Right ventricle myocardium superior (tissue), 1 donor: ENCODE measurements at regions not wholly inside any gene's neighbourhood (a gene's known extent, or its start where the extent isn't known, plus 50 kb on each side); places are given as distances from the start of the nearest gene placed in this dataset.
A peak's percentile ranks its signal among the peaks of the same experiment; 100 is the strongest.
"Not testable (repeated sequence)": the region's sequence is repeated elsewhere in the genome, so short reads cannot be mapped to it uniquely, and the experiment has no call there.

Experiments
- ATAC-seq: fragments of 200-7000 bp; cut with Tn5 transposase; one replicate; pipeline ENCODE4 v1.9.1; 2020; ENCODE audit warnings: mild to moderate bottlenecking; ENCODE audit not compliant: poor library complexity
- DNase-seq: peaks from one replicate; pipeline ENCODE4 v3.0.0-alpha.2; 2020
- intact Hi-C: fragments of 100-400 bp; cut with DNase I; formaldehyde crosslinking; loops from one replicate; pipeline ENCODE4 v1.11.2; 2022
- donor health status: DM: no; HTN: yes; CAD: no; lungs with severe emphysema.

DNA sequence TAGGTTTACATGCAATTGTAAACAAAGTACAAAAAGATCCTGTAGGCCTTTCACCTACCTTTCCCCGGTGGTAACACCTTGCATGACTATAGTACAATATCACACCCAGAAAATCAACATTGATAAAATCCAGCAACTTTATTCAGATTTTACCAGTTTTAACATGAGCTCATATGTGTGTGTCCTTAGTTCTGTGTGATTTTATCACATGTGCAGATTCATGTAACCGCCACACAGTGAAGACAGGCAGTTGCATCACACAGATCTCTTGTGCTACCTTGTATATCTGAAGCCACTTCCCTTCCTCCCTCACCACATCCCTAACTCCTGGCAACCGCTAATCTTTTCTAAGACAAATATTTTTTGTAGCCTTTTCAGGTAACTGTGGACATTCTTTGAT, 183.5 kb upstream of the C2CD4B start:
- ATAC-seq (no peak), DNase-seq (no peak)
- intact Hi-C loops, result no loop called here

GRCh38 chr15:62352817-62353216, 187.7 kb upstream of the C2CD4B start:
- intact Hi-C loops, result no loop called here
- no peak for ATAC-seq

DNA sequence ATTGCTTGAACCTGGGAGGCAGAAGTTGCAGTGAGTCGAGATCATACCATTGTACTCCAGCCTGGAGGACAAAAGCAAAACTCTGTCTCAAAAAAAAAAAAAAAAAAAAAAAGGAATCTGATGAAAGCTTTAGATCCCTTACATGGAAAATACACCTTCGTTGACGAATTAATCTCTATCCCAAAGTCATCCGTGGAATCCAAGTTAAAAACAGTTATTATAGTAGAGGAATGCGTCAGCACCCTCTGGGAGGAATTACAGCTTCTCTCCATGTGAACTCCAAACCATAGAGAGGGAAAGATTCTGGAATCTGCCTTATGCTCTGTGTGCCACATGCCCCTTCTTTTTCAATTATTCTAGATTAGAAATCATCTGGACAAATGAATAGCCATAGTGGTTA, 192.3 kb upstream of the C2CD4B start:
- no peak for ATAC-seq
- intact Hi-C loops, result no loop called here
- no peak for DNase-seq

More at GRCh38 chr15:62352817-62353216, 187.7 kb upstream of the C2CD4B start:
- no peak for DNase-seq

GRCh38 chr15:62359416-62359815, 194.3 kb upstream of the C2CD4B start:
- DNase-seq, result no peak
- intact Hi-C loops, result no loop called here
- no peak for ATAC-seq

GRCh38 chr15:62360332-62361097, 195.4 kb upstream of the C2CD4B start:
- no peak for ATAC-seq
- no peak for DNase-seq
- intact Hi-C loops, result no loop called here

DNA sequence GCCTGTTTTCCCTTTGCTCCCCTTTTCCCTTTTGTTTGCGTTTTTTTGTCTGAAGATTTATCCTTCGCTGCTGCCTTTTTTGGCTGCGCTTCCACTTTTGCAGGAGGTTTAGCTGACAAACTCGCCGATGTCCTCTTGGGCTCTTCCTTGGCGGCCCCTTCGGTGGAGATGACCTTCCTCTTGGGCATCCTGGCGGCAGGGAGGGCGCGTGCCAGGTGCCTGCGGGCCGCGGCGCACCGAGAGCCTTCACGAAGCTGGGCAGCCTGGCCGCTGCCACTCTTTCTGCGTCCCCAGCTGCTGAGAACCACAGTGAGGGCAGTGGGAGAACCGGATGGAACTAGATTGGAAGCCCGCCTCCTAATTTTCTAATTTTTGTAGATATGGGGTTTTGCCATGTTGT, 197.1 kb upstream of the C2CD4B start:
- DNase-seq, result no peak
- intact Hi-C loops, result no loop called here
- ATAC-seq, result no peak

- intact Hi-C loops, result no loop called here
- no peak for DNase-seq
- ATAC-seq, result no peak
Observed at GRCh38 chr15:62362608-62363007, 197.5 kb upstream of the C2CD4B start.

- intact Hi-C loops, result no loop called here
- ATAC-seq, result no peak
- no peak for DNase-seq
Observed at GRCh38 chr15:62363913-62364312, 198.8 kb upstream of the C2CD4B start.

DNA sequence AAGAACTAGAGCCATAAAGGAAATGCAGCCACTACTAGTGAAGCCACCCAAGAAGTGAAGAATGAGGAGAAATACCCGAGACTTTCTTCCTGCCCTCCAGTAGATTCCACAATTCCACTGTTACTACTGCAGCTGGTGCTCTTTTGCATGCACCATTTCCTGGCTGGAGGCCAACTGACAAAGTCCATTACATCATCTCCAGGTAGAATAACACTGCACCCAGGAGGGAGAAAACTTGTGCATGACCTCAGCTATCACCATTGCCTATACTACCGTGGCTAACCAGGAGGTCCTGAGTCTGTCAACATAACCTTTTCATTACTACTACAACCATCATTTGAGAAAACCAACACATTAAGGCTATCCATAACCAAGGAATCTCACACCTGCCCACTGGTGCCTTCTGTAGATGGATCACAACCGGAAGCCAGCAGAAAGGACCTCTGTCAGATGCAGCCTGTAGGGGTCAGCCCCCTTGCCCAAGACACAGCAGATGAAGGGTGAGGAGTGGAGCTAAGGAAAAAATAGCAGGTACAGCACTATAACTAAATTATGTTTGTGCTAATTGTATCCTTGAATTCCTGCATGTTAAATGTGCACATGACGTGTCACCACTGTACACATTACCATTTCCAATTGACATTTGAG, 200.8 kb upstream of the C2CD4B start:
- intact Hi-C loops, result no loop called here
- DNase-seq (no peak), ATAC-seq (no peak)

DNA sequence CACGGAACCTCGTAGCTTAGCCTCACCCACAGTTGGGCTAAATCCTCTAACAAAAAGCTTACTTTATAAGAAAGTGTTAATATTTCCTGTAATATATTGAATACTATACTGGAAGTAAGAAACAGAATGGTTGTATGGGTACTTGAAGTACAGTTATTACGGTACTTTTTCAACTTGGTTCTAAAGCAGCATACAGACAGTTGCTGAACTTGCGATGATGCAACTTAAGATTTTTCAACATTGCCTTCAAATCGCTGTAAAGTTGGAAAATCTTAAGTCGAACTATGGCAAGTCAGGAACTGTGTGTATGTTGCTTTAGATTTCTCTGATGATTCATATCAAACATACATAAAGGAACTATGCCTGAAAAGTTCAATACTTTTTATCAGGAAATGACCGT, 204.4 kb upstream of the C2CD4B start:
- ATAC-seq (no peak), DNase-seq (no peak)
- intact Hi-C loops, result no loop called here

GRCh38 chr15:62371683-62372082, 206.6 kb upstream of the C2CD4B start:
- DNase-seq, ATAC-seq, intact Hi-C loops: not testable (repeated sequence)

DNA sequence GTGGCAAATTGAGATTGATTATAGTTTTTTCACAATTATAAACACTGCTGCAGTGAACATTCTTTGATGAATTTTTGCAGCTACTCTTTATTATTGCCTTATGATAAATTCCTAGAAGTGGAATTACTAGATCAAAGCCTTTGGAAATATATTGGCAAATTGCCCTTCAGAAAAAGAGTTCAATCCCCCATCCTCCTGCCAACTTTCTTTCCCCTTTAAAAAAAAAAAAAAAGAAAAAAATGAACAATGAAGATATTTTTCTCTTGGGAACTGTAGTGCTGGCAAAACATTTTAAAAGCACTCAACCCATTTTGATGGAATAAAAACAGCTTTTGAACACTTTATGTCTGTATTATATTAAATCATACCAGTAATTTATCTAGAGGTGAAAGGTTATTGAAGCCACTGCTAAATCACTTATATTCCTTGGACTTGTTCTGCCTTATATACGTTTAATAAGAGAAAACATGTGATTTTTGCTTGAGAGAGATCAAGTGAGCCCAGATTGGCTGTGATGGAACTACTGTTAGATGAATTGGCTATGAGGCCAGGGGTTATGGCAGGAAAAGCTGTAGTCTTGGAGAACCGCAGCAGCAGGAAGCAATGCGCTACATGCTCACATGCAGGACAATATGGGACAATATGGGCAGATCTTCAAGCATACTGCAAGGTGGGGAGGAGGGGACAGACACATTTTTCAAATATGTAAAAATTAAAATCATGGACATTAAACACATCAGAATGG, 212.8 kb upstream of the C2CD4B start:
- no peak for ATAC-seq
- intact Hi-C loops, result no loop called here
- no peak for DNase-seq

DNA sequence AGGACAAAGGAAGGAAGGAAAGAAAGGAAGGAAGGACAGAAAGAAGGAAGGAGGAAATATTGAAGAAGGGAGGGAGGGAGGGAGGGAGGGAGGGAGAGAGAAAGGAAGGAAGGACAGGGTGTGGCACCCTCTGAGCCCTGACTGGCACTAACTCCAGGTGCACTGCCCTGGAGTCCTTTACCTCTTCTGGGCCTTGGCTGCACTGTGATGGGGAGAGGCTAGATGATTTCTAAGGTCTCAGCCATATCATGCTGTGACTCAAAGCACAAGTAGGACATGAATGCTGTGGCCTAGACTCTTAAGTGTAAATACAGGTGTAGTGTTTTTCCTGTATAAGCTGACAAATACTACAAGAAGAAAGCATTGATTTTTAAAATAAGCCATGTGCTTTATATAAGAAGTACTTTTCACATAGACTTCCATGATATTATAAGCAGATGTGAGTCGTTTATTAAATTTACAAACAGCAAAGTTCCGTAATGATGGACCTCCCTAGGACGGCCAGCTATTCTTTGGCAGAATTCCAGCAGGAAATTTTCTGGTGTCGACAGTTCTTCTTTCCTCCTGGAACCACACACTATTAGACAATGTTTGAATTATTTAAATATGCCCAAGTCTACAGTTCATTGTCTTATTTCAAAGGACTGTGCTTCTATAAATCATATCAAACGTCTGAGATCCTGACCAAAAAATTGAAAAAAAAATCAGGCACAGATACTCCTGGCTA, 213.8 kb upstream of the C2CD4B start:
- ATAC-seq (no peak), DNase-seq (no peak)
- intact Hi-C loops, result no loop called here

DNA sequence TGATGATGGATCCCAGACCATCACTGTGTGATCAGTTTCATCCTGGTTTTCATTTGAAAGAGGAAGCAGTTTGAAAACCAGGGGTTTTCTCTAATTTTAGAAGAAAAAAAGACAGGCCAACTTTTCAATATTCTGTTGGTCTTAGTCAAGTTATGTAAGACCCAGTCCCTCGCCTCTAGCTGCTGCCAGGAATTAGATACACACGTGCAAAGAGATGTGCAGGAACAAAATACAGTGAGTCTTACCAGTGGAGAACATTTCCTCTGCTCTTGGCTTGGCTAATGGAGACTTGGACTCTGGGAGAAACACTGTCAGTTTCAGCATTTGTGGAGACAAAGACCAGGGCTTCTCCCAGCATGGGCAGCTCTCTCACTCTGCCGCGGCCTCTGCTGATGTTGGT, 214.9 kb upstream of the C2CD4B start:
- DNase-seq (no peak), ATAC-seq (no peak)
- intact Hi-C loops, result no loop called here

DNA sequence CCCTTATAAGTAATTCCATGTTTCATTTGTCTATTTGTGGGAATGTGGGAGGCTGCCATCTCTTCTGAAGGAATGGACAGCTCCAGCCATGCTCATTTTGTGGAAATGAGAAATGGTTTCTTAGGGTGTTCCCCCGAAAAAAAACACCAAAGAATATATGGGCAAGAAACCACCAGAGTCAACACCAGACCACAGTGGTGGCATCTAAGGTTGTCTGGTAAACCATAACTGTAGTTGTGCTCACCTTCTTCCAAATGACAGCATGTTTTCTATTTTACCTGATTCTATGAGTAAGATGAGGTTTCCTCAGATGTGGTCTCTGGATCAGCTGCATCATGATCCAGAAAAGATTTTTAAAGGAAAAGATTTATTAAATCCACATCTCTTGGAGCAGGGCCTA, 217.0 kb upstream of the C2CD4B start:
- DNase-seq (no peak), ATAC-seq (no peak)
- intact Hi-C loops, result no loop called here

DNA sequence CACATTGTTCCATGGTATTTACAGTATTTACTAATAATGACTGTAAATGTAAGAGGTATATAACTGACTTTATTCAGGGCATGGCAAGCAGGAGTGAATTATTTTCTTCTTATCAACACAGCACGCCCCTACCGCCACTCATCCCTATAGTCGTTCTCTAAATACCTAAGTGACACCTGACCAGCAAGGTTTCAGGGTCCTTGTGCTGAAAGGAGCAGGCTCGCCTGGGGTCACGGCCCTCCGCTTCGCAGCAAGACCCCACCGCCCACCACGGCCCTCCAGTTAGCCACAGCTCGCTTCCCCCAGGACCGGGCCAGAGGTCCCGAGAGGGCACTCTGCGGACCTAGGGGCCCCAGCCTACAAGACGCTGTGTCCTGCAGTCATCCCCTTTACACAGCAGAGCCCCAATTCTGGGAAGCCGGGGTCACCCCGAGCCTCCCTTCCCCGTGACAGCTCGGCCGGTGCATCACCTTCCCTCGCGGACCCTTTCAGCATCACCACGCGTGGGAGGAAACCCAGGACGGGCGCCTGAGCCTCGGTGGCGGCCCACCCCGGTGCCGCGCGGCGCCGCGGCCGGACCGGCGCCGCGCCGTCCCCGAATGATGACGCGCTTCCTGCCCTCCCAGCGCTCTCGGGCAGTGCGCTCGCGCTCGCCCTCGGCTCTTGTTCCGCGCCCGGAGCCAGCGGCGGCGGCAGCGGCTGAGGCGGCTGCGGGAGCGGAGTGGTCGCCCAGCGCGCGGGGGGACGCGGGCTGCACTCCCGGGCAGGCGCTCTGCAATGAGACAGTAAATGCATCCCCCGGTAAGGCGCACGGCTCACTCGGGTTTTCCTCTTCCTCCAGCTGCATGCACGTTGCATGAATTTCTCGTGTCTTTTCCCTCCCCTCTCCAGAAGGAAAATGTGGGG, 225.1 kb upstream of the C2CD4B start, which contains the start of gene TLN2:
TLN2 (plus strand) TSS at position 666 of the 906 bp plus-strand sequence.
- DNase-seq (peak; percentile 81), ATAC-seq (peak; percentile 91)
- intact Hi-C loops, result loop anchor here (10.0 kb wide), 2 partner anchors 175 to 255 kb away; no protein-coding TSS in a partner anchor

DNA sequence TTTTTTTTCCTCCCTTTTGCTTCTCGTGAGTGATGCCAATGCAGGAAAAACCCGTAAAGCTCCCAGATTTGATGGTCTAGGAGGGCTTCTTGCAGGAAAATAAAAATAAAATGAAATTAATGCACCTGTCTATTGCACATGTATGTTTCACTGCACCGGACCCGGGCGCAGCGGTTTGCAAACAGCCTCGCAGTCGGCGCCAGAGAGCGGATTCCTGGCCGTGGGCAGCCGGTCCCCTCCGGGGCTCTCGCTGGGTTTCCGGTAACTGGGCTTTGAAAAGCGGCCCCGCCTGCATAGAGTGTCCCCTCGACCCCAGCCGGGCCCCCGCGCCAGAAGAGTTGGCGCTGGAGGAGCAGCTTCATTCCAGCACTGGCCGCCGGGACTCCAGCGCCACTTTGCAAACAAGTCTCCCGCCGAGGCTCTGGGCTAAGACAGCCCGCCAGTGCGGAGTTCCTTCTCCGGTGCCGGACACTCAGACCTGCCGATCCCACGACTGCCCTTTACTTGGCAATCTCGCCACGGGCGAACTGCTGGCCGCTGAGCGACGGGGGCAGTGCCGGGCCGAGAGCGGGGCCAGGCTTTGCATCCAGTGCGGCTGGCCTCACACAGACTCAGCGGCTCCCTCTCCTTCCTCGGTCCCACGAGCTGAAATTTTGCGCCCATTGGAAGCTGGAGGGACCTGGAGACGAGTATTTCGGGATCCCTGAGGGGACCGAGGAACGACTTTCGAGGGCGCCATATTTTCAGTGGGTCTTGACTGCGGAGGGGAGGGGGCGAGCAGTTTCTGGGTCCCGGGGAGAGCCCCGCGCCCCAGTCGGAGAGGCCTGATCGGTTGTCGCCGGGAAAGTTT, 225.9 kb upstream of the C2CD4B start:
- intact Hi-C loops, result loop anchor here (10.0 kb wide), 2 partner anchors 174 to 254 kb away; no protein-coding TSS in a partner anchor
- DNase-seq (peak; percentile 61), ATAC-seq (peak; percentile 64)
